ENCODE measurements at regions not wholly inside any gene's neighbourhood (a gene's known extent, or its start where the extent isn't known, plus 50 kb on each side); places are given as distances from the start of the nearest gene placed in this dataset.

- TF ChIP-seq FOXP2 (optimal IDR thresholded peaks at IDR 0.05; ENCODE audit: borderline replicate concordance, extremely low read depth, extremely low read length, insufficient read depth) (no peak), TAF1 (IDR thresholded peaks at IDR 0.05; ENCODE audit: borderline replicate concordance, insufficient read depth, low read length) (no peak), POLR2AphosphoS5 (IDR thresholded peaks at IDR 0.05; ENCODE audit: low read depth, low read length) (no peak), SIN3A (IDR thresholded peaks at IDR 0.05; ENCODE audit: borderline replicate concordance, insufficient read depth, low read length) (no peak), REST (IDR thresholded peaks at IDR 0.05; ENCODE audit: insufficient read depth in 1 of 2, low read depth in 2 of 2, low read length in 2 of 2) (no peak)
Measured at GRCh38 chr13:84645196-84646012, 763.1 kb upstream of the SLITRK1 start.

- TF ChIP-seq REST (IDR thresholded peaks at IDR 0.05; ENCODE audit: insufficient read depth in 1 of 2, low read depth in 2 of 2, low read length in 2 of 2): no peak
- TF ChIP-seq POLR2AphosphoS5 (IDR thresholded peaks at IDR 0.05; ENCODE audit: low read depth, low read length): no peak
- no peak for TF ChIP-seq FOXP2 (optimal IDR thresholded peaks at IDR 0.05; ENCODE audit: borderline replicate concordance, extremely low read depth, extremely low read length, insufficient read depth)
Measured at GRCh38 chr13:84641491-84641890, 759.2 kb upstream of the SLITRK1 start.

GRCh38 chr13:84640691-84641090 lies 758.4 kb upstream of the SLITRK1 start:
- no peak for TF ChIP-seq SIN3A (IDR thresholded peaks at IDR 0.05; ENCODE audit: borderline replicate concordance, insufficient read depth, low read length)
- no peak for TF ChIP-seq POLR2AphosphoS5 (IDR thresholded peaks at IDR 0.05; ENCODE audit: low read depth, low read length)
- no peak for TF ChIP-seq TAF1 (IDR thresholded peaks at IDR 0.05; ENCODE audit: borderline replicate concordance, insufficient read depth, low read length)
- no peak for TF ChIP-seq FOXP2 (optimal IDR thresholded peaks at IDR 0.05; ENCODE audit: borderline replicate concordance, extremely low read depth, extremely low read length, insufficient read depth)
- no peak for TF ChIP-seq REST (IDR thresholded peaks at IDR 0.05; ENCODE audit: insufficient read depth in 1 of 2, low read depth in 2 of 2, low read length in 2 of 2)

- TF ChIP-seq REST (IDR thresholded peaks at IDR 0.05; ENCODE audit: insufficient read depth in 1 of 2, low read depth in 2 of 2, low read length in 2 of 2): no peak
Measured at GRCh38 chr13:84630476-84630875, 748.2 kb upstream of the SLITRK1 start.

GRCh38 chr13:84616864-84617263 lies 734.6 kb upstream of the SLITRK1 start:
- TF ChIP-seq FOXP2 (optimal IDR thresholded peaks at IDR 0.05; ENCODE audit: borderline replicate concordance, extremely low read depth, extremely low read length, insufficient read depth) (no peak), REST (IDR thresholded peaks at IDR 0.05; ENCODE audit: insufficient read depth in 1 of 2, low read depth in 2 of 2, low read length in 2 of 2) (no peak), TAF1 (IDR thresholded peaks at IDR 0.05; ENCODE audit: borderline replicate concordance, insufficient read depth, low read length) (no peak), POLR2AphosphoS5 (IDR thresholded peaks at IDR 0.05; ENCODE audit: low read depth, low read length) (no peak), SIN3A (IDR thresholded peaks at IDR 0.05; ENCODE audit: borderline replicate concordance, insufficient read depth, low read length) (no peak)
